GM12891 (cell line): ENCODE measurements at regions not wholly inside any gene's neighbourhood (a gene's known extent, or its start where the extent isn't known, plus 50 kb on each side); places are given as distances from the start of the nearest gene placed in this dataset.

ENCODE experiments used
- DNase-seq: peaks from one replicate; pipeline ENCODE4 v3.0.0; 2011; ENCODE audit warnings: low spot score; ENCODE audit not compliant: insufficient read length
- FAIRE-seq: peaks from 2 replicates; lab custom pipeline; 2011; peaks lifted over from hg19 to GRCh38; lab: Jason Lieb, UNC
- PAX5 ChIP-seq: IDR thresholded peaks from 2 replicates; pipeline ENCODE4 v1.6.1; 2011; ENCODE audit warnings: low read length, moderate library complexity, mild to moderate bottlenecking; ENCODE audit not compliant: insufficient read depth, severe bottlenecking
- POLR2A ChIP-seq: IDR thresholded peaks from 2 replicates; pipeline ENCODE4 v1.6.1; 2011; ENCODE audit warnings: low read depth, low read length, control low read depth
- POLR2AphosphoS5 ChIP-seq: IDR thresholded peaks from 2 replicates; pipeline ENCODE4 v1.6.1; 2011; ENCODE audit warnings: low read depth, low read length, control low read depth
- POU2F2 ChIP-seq: IDR thresholded peaks from 2 replicates; pipeline ENCODE4 v1.6.1; 2011; ENCODE audit warnings: low read depth, mild to moderate bottlenecking, control low read depth, low read length, moderate library complexity
- SPI1 ChIP-seq: IDR thresholded peaks from 2 replicates; pipeline ENCODE4 v1.6.1; 2011; ENCODE audit warnings: low read depth, low read length, control low read depth
- TAF1 ChIP-seq: IDR thresholded peaks from 2 replicates; pipeline ENCODE4 v1.6.1; 2011; ENCODE audit warnings: low read depth, low read length, control low read depth

GRCh38 chr6:71181565-71181964 lies 107.0 kb upstream of the OGFRL1 start:
- DNase-seq (no peak), FAIRE-seq (no peak)
- TF ChIP-seq POU2F2 (no peak), POLR2AphosphoS5 (no peak), PAX5 (no peak), TAF1 (no peak), SPI1 (no peak), POLR2A (no peak)

DNA sequence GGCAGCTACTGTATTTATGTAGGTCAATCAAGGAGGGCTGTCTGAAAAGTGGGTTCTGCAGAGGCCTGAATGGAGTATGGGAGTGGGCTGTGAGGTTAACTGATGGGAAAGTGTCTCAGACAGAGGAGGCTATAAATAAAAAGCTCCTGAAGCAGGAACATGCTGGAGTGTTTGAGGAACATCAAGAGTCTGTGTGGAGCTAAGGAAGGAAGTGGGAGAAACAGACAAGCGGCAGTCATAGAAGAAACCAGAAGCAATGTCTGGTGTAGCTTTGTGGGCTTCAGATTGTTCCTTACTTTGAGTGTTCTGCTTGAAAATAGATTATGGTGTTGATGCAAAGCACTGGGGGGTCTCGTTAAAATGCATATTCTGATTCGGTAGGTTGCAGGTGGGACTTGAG lies 101.5 kb upstream of the OGFRL1 start:
- no peak for DNase-seq
- no peak for FAIRE-seq
- no peak for TF ChIP-seq POLR2A
- no peak for TF ChIP-seq SPI1
- no peak for TF ChIP-seq PAX5
- no peak for TF ChIP-seq TAF1
- no peak for TF ChIP-seq POU2F2
- no peak for TF ChIP-seq POLR2AphosphoS5

DNA sequence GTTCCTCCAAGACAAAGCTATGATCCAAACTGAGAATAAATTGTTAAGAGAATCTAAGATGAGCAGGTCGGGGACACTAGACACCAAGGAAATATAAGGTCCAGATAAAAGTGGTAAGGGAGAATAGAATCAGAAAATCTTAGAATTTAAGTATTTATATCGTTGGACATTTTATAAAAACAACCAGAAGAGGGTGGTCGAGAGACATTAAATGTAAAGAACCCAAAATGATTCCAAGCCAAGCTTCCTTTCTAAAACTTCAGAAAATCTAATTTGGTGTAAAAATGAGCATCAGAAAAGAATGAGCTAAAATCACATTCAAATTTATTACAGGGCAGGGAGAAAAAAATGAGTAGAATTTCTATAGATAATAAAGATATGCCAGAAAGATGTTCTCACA lies 97.8 kb upstream of the OGFRL1 start:
- DNase-seq (no peak), FAIRE-seq (no peak)
- TF ChIP-seq POLR2AphosphoS5: no peak
- TF ChIP-seq TAF1: no peak
- TF ChIP-seq POU2F2: no peak
- no peak for TF ChIP-seq PAX5
- TF ChIP-seq POLR2A: no peak
- no peak for TF ChIP-seq SPI1

GRCh38 chr6:71194724-71195123 lies 93.9 kb upstream of the OGFRL1 start:
- TF ChIP-seq PAX5: no peak
- no peak for TF ChIP-seq POLR2AphosphoS5
- TF ChIP-seq POU2F2: no peak
- TF ChIP-seq SPI1: no peak
- TF ChIP-seq POLR2A: no peak
- TF ChIP-seq TAF1: no peak
- FAIRE-seq: no peak
- no peak for DNase-seq

GRCh38 chr6:71197267-71197666 lies 91.3 kb upstream of the OGFRL1 start:
- DNase-seq (no peak), FAIRE-seq (no peak)
- TF ChIP-seq POU2F2: no peak
- no peak for TF ChIP-seq TAF1

- no peak for TF ChIP-seq POU2F2
- no peak for TF ChIP-seq PAX5
- no peak for TF ChIP-seq POLR2AphosphoS5
- no peak for TF ChIP-seq TAF1
- no peak for TF ChIP-seq SPI1
- TF ChIP-seq POLR2A: no peak
- FAIRE-seq (no peak), DNase-seq (no peak)
Observed at GRCh38 chr6:71197780-71198179, 90.8 kb upstream of the OGFRL1 start.

DNA sequence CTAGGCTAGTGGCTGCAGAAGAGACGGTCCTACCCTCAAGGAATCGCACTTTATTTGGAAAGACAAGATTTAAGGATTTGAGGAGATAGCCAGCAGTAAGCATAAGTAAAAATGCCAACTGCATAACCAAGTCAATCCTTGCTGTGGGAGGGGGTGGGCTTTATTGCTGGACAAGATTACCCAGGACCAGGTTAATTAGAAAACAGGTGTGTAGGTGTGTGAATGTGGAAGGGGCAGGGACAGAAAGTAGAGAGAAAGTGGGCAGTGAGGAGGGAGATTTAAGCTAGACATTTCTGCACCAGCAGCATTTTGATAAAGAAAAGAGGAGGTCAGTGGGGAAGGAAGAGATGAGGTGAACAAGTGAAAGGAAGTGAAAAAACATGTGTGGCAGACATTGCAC lies 89.7 kb upstream of the OGFRL1 start:
- FAIRE-seq: no peak

GRCh38 chr6:71199736-71200135 lies 88.9 kb upstream of the OGFRL1 start:
- FAIRE-seq (no peak), DNase-seq (no peak)
- TF ChIP-seq POLR2A (no peak), PAX5 (no peak), TAF1 (no peak), SPI1 (no peak), POLR2AphosphoS5 (no peak), POU2F2 (no peak)

More for the DNA sequence above, 89.7 kb upstream of the OGFRL1 start:
- DNase-seq: no peak
- TF ChIP-seq POLR2AphosphoS5 (no peak), TAF1 (no peak), POLR2A (no peak), PAX5 (no peak), POU2F2 (no peak), SPI1 (no peak)

DNA sequence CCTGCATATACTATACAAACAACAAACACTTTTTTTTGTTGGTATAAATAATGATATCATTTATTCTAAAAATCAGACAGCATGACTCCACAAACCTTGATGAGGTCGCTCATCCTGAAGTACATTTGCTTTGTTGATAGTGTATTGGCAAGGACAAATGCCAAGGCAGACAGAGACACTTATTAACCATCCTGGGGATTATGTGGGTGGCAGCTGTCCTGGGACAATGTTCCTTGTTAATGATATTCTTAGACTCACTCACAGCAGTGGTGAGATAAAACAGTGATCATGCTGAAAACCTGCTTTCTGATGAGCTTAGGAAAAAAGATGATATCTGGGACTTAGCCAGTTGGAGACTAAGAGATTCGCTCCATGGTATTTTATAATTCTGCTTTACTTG lies 85.4 kb upstream of the OGFRL1 start:
- TF ChIP-seq POLR2AphosphoS5 (no peak), PAX5 (no peak), SPI1 (no peak), POU2F2 (no peak), TAF1 (no peak), POLR2A (no peak)
- FAIRE-seq (no peak), DNase-seq (no peak)

DNA sequence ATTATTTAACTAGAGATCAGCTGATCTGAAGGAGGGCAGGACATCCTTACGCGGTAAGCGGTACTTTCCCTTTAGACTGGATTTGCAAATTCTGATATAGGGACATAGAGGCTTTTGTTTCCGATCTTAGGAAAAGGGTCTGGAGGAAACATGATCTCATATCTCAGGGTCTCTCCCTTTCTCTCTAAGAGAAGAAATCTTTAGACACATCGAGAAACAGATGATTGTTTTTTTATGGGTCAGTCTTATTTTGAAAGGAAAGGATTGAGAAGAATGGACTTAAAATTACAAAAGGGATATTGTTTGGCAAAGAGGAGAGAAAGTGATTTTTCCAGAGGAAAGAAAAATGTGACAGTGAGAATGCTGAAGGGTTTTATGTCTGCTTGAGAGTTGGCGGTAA lies 83.9 kb upstream of the OGFRL1 start:
- DNase-seq: no peak
- TF ChIP-seq POLR2AphosphoS5 (no peak), SPI1 (no peak), POLR2A (no peak), POU2F2 (no peak), PAX5 (no peak), TAF1 (no peak)
- no peak for FAIRE-seq

- no peak for TF ChIP-seq POU2F2
- TF ChIP-seq SPI1: no peak
- TF ChIP-seq POLR2A: no peak
- TF ChIP-seq TAF1: no peak
- TF ChIP-seq PAX5: no peak
- no peak for TF ChIP-seq POLR2AphosphoS5
- FAIRE-seq (no peak), DNase-seq (no peak)
Observed at GRCh38 chr6:71205336-71205956, 83.2 kb upstream of the OGFRL1 start.
